Activated T-helper 2 cell treated with anti-CD3 and anti-CD28 coated beads, Interferon-gamma antibody, Interleukin-2, Interleukin-4, amounts not matched to agents 10 μg/mL and 5 μg/mL and 100 μg/mL, durations not matched to agents 14 hours and 24 hours and 36 hours (primary cell): ENCODE measurements at regions not wholly inside any gene's neighbourhood (a gene's known extent, or its start where the extent isn't known, plus 50 kb on each side); places are given as distances from the start of the nearest gene placed in this dataset.

ENCODE experiments used
- DNase-seq: peaks from one replicate; pipeline ENCODE4 v3.0.0; 2021; ENCODE audit warnings: low spot score
- H3K27ac Mint-ChIP-seq: one replicate; pipeline ENCODE4 v1.8.0; 2021; ENCODE audit warnings: mixed read lengths
- H3K27me3 Mint-ChIP-seq: one replicate; pipeline ENCODE4 v1.8.0; 2021; ENCODE audit warnings: low read depth, mixed read lengths
- H3K36me3 Mint-ChIP-seq: one replicate; pipeline ENCODE4 v1.8.0; 2021; ENCODE audit warnings: low read depth, mixed read lengths
- H3K4me1 Mint-ChIP-seq: one replicate; pipeline ENCODE4 v1.8.0; 2021; ENCODE audit warnings: low read depth, mixed read lengths
- H3K4me3 Mint-ChIP-seq: one replicate; pipeline ENCODE4 v1.8.0; 2021; ENCODE audit warnings: low read depth, mild to moderate bottlenecking, moderate library complexity, mixed read lengths
- H3K9me3 Mint-ChIP-seq: one replicate; pipeline ENCODE4 v1.8.0; 2021; ENCODE audit warnings: mixed read lengths
- intact Hi-C: fragments of 100-400 bp; cut with micrococcal nuclease; formaldehyde crosslinking; loops from one replicate; pipeline ENCODE4 v1.15.1; 2023

- H3K4me3 Mint-ChIP-seq, result no peak overlapping the region
- intact Hi-C loops, result no loop called here
- peaks cover 27% of the 10 kb centered on the region for H3K9me3 Mint-ChIP-seq
- DNase-seq, result no peak
- no peak overlapping the region for H3K27ac Mint-ChIP-seq
- no peaks in the 10 kb centered on the region for H3K27me3 Mint-ChIP-seq
- no peaks in the 10 kb centered on the region for H3K4me1 Mint-ChIP-seq
- H3K36me3 Mint-ChIP-seq, result no peaks in the 10 kb centered on the region
Measured at GRCh38 chr7:8963722-8964121, 530.3 kb downstream of the NXPH1 start.

DNA sequence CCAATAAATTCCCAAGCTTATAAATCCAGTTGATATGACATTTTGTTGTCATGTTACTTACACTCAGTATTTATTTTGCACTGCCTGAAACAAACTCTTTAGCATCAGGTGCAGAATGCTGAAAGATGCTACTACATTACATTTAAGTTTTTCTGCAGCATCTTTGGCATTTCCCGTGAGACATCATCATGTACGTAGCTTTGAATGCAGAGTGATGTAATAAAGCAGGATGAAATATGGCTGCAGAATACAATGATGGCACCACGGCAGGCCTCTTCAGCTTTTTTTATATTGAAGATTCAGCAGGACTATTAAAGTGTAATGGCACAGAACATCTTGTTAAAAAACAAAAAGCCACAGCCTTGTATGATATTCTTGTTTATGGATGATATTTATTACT, 531.8 kb downstream of the NXPH1 start:
- H3K4me3 Mint-ChIP-seq, result no peak overlapping the region
- H3K9me3 Mint-ChIP-seq, result peaks cover 20% of the 10 kb centered on the region

DNA sequence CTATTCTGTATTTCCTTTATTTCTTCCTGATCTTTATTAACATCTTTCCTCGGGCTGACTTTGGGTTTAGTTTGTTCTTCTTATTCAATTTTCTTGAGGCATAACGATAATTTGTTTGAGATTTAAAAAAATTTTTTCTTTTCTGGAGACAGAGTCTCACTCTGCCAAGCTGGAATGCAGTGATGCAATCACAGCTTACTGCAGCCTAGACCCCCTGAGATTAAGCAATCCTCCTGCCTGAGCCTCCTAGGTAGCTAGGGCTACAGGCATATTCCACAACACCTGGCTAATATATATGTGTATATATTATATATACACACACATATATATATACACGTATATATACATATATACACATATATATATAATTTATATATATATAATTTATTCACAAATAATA, 540.2 kb downstream of the NXPH1 start:
- H3K27ac Mint-ChIP-seq, result no peak overlapping the region
- H3K4me1 Mint-ChIP-seq, result no peaks in the 10 kb centered on the region
- H3K4me3 Mint-ChIP-seq, result no peak overlapping the region
- H3K27me3 Mint-ChIP-seq, result no peaks in the 10 kb centered on the region
- no peaks in the 10 kb centered on the region for H3K36me3 Mint-ChIP-seq
- H3K9me3 Mint-ChIP-seq, result peaks cover 13% of the 10 kb centered on the region
- intact Hi-C loops, result no loop called here
- no peak for DNase-seq

More for the DNA sequence above, 531.8 kb downstream of the NXPH1 start:
- no peak for DNase-seq
- Mint-ChIP-seq H3K4me1 (no peaks in the 10 kb centered on the region), H3K27me3 (no peaks in the 10 kb centered on the region), H3K27ac (no peak overlapping the region), H3K36me3 (no peaks in the 10 kb centered on the region)
- intact Hi-C loops, result no loop called here

GRCh38 chr7:8975681-8976080, 542.3 kb downstream of the NXPH1 start:
- Mint-ChIP-seq H3K4me3 (no peak overlapping the region), H3K27me3 (no peaks in the 10 kb centered on the region), H3K27ac (no peak overlapping the region), H3K9me3 (peaks cover 17% of the 10 kb centered on the region), H3K36me3 (no peaks in the 10 kb centered on the region), H3K4me1 (no peaks in the 10 kb centered on the region)
- intact Hi-C loops, result no loop called here
- no peak for DNase-seq

DNA sequence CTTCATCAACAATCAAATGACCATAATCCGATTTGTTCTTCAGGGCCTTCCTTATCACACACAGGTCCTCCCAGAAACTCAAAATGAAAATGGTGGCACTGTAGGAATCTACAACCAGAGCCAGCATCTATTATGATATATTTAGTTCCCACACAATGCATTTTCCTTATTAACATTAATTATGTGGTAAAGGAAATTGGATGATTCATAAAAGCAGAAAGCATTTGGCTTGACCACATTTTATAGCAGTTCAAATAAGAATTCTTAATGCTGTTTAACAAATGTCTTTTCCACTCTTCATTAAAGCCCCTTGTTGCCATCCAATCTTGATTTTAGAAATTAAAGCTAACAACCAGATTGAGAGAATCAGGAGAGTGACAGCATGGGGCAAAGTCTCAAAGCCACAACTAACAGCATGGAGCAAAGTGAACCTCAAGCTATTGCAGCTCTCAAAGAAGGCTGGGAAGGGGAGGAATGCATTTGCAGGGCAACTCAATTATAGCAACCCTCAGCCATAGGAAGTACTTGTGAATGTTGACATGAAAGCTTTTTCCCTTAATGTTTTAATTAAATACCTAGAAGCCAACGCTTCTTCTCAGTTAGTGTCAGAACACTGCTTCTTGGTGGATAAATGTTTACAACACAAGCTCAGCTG, 549.1 kb downstream of the NXPH1 start:
- no peaks in the 10 kb centered on the region for H3K4me1 Mint-ChIP-seq
- no peaks in the 10 kb centered on the region for H3K36me3 Mint-ChIP-seq
- H3K27ac Mint-ChIP-seq, result no peak overlapping the region
- H3K27me3 Mint-ChIP-seq, result no peaks in the 10 kb centered on the region
- DNase-seq, result no peak
- H3K9me3 Mint-ChIP-seq, result peaks cover 20% of the 10 kb centered on the region
- intact Hi-C loops, result no loop called here
- no peak overlapping the region for H3K4me3 Mint-ChIP-seq

- Mint-ChIP-seq H3K4me3 (no peak overlapping the region), H3K27ac (no peak overlapping the region), H3K4me1 (no peaks in the 10 kb centered on the region), H3K36me3 (no peaks in the 10 kb centered on the region), H3K27me3 (no peaks in the 10 kb centered on the region), H3K9me3 (peaks cover 22% of the 10 kb centered on the region)
- intact Hi-C loops, result loop anchor here (2.0 kb wide), 1 partner anchor 52 kb away; no protein-coding TSS in a partner anchor
- no peak for DNase-seq
Measured at GRCh38 chr7:8985255-8985654, 551.8 kb downstream of the NXPH1 start.

DNA sequence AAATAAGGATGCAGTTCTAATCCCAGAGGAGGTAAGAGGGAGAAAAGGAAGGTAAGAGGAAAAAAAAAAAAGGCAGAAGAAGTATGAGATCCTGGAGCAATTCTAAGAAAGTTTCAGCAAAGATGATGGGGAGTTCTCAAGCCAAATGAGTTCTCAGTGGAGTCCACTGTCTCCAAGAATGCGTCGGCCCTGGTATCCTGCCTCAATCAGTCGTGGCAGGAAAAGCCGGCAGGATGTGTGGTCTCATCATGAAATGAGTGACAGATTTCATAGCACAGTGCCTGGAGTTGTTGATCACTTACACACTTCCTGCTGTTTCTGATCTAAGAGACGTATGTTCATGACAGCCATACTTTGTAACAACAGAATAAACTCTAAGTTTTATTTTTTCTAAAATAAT, 554.9 kb downstream of the NXPH1 start:
- no peaks in the 10 kb centered on the region for H3K36me3 Mint-ChIP-seq
- H3K4me1 Mint-ChIP-seq, result no peaks in the 10 kb centered on the region
- DNase-seq, result no peak
- no peak overlapping the region for H3K4me3 Mint-ChIP-seq
- no peaks in the 10 kb centered on the region for H3K27me3 Mint-ChIP-seq
- intact Hi-C loops, result no loop called here
- H3K27ac Mint-ChIP-seq, result no peak overlapping the region
- H3K9me3 Mint-ChIP-seq, result peaks cover 18% of the 10 kb centered on the region

DNA sequence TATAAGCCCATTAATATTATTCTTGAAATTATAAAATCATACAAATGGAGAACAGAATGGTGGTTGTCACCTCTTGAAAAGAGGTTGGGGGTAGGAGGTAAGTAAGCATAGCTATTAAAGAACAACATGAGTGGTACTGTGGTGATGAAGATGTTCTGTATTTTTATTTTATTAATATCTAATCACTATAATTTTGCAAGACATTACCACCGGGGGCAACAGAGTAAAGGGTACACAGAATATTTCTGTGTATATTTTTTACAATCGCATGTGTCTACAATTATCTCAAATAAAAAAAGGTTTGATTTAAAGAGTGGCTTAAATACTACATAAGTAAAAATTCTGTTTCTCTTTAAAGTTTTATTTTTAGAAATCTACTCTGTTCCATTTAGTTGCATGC, 557.8 kb downstream of the NXPH1 start:
- Mint-ChIP-seq H3K36me3 (no peaks in the 10 kb centered on the region), H3K4me1 (no peaks in the 10 kb centered on the region), H3K9me3 (peaks cover 19% of the 10 kb centered on the region), H3K27ac (no peak overlapping the region), H3K27me3 (no peaks in the 10 kb centered on the region), H3K4me3 (no peak overlapping the region)
- intact Hi-C loops, result no loop called here
- DNase-seq, result no peak

DNA sequence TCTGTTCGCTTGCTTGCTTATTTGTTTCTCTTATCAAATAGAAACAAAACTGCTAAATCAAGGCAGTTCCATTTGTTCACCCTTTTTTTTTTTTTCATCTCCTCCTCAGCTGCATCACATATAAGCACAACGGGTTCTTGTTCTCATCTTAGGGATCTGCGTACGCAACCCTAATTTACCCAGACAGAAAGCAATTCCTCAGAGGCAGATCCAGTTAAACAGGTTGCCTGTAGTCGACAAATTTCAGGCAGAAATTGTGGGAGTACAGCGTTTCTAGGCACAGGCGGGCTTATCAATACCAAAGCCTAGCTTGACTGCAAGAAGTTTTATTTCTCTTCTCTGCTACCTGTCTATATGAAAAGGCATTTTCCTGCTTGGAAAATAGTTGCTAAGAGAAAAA, 565.4 kb downstream of the NXPH1 start:
- H3K27ac Mint-ChIP-seq, result no peak overlapping the region
- DNase-seq, result no peak
- intact Hi-C loops, result no loop called here
- H3K4me3 Mint-ChIP-seq, result no peak overlapping the region
- no peaks in the 10 kb centered on the region for H3K36me3 Mint-ChIP-seq
- peaks cover 26% of the 10 kb centered on the region for H3K9me3 Mint-ChIP-seq
- no peaks in the 10 kb centered on the region for H3K27me3 Mint-ChIP-seq
- H3K4me1 Mint-ChIP-seq, result no peaks in the 10 kb centered on the region

- Mint-ChIP-seq H3K27ac (no peak overlapping the region), H3K4me1 (no peaks in the 10 kb centered on the region), H3K36me3 (no peaks in the 10 kb centered on the region), H3K9me3 (peaks cover 37% of the 10 kb centered on the region), H3K27me3 (no peaks in the 10 kb centered on the region), H3K4me3 (no peak overlapping the region)
- intact Hi-C loops, result no loop called here
- no peak for DNase-seq
Measured at GRCh38 chr7:9013940-9014339, 580.5 kb downstream of the NXPH1 start.

DNA sequence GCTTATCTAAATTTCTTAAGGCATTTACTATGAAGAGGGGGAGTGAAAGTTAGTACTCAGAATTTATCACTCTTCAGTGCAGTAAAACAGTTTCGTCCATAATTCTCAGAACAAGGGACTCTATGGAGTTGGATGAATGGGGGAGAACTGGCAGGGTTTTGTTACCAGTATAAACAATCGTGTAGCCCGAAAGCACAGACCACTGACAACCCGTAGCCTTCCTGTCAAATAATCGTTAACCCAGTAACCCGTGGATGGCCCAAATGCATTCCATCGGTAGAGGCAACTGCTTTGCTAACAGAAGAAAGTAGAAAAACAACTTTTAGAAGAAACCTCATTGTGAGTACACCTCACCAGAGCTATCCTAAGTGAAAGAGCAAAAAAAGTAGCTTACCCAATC, 583.9 kb downstream of the NXPH1 start:
- intact Hi-C loops, result no loop called here
- Mint-ChIP-seq H3K36me3 (no peaks in the 10 kb centered on the region), H3K27me3 (no peaks in the 10 kb centered on the region), H3K4me1 (no peaks in the 10 kb centered on the region), H3K27ac (no peak overlapping the region), H3K9me3 (peaks cover 24% of the 10 kb centered on the region), H3K4me3 (no peak overlapping the region)
- DNase-seq, result no peak

GRCh38 chr7:9022456-9022855, 589.0 kb downstream of the NXPH1 start:
- no peak overlapping the region for H3K4me3 Mint-ChIP-seq
- no peaks in the 10 kb centered on the region for H3K4me1 Mint-ChIP-seq
- H3K36me3 Mint-ChIP-seq, result no peaks in the 10 kb centered on the region
- H3K9me3 Mint-ChIP-seq, result peaks cover 41% of the 10 kb centered on the region
- H3K27me3 Mint-ChIP-seq, result no peaks in the 10 kb centered on the region
- no peak for DNase-seq
- H3K27ac Mint-ChIP-seq, result no peak overlapping the region
- intact Hi-C loops, result no loop called here

- H3K4me3 Mint-ChIP-seq, result no peak overlapping the region
- no peaks in the 10 kb centered on the region for H3K27me3 Mint-ChIP-seq
- intact Hi-C loops, result no loop called here
- H3K27ac Mint-ChIP-seq, result no peak overlapping the region
- no peaks in the 10 kb centered on the region for H3K36me3 Mint-ChIP-seq
- no peak for DNase-seq
- peaks cover 46% of the 10 kb centered on the region for H3K9me3 Mint-ChIP-seq
- H3K4me1 Mint-ChIP-seq, result no peaks in the 10 kb centered on the region
Measured at GRCh38 chr7:9023675-9024294, 590.4 kb downstream of the NXPH1 start.
